SK-N-SH (cell line): ENCODE measurements at regions not wholly inside any gene's neighbourhood (a gene's known extent, or its start where the extent isn't known, plus 50 kb on each side); places are given as distances from the start of the nearest gene placed in this dataset.

Experiments
- EZH2phosphoT487 ChIP-seq: fragments of 200-600 bp; sonication (generic); IDR thresholded peaks from 2 replicates; pipeline ENCODE4 v1.6.1; 2017; ENCODE audit warnings: low read depth, mixed run types, mild to moderate bottlenecking, antibody characterized with exemption, moderate library complexity, borderline replicate concordance
- FOXJ3 ChIP-seq: sonication (generic); formaldehyde crosslinking; IDR thresholded peaks from 2 replicates; pipeline ENCODE4 v1.5.1; 2020; ENCODE audit warnings: mild to moderate bottlenecking, missing genetic modification reagents
- GABPA ChIP-seq: IDR thresholded peaks from 2 replicates; pipeline ENCODE4 v1.4.0; 2012; ENCODE audit warnings: low read depth, mild to moderate bottlenecking
- JUND ChIP-seq: IDR thresholded peaks from 2 replicates; pipeline ENCODE4 v1.4.0; 2012
- REST ChIP-seq: IDR thresholded peaks from 2 replicates; pipeline ENCODE4 v1.6.1; 2012; ENCODE audit warnings: mild to moderate bottlenecking, low read depth, low read length, moderate library complexity
- TAF1 ChIP-seq: IDR thresholded peaks from 2 replicates; pipeline ENCODE4 v1.6.1; 2012; ENCODE audit warnings: low read depth, mild to moderate bottlenecking, low read length, moderate library complexity, borderline replicate concordance
- USF2 ChIP-seq: fragments of 150-350 bp; IDR thresholded peaks from 2 replicates; pipeline ENCODE4 v1.6.1; 2017; ENCODE audit warnings: antibody characterized with exemption, low read length, low read depth, borderline replicate concordance
- TF ChIP-seq, protein P1 (sequence below): fragments of 200-600 bp; sonication (generic); IDR thresholded peaks from 2 replicates; pipeline ENCODE4 v1.6.1; 2017; ENCODE audit warnings: antibody characterized with exemption, mild to moderate bottlenecking, moderate library complexity
- TF ChIP-seq, protein P2 (sequence below): fragments of 150-350 bp; IDR thresholded peaks from 2 replicates; pipeline ENCODE4 v1.6.1; 2016; ENCODE audit warnings: mild to moderate bottlenecking, low read depth, low read length

- TF ChIP-seq, protein P1, sequence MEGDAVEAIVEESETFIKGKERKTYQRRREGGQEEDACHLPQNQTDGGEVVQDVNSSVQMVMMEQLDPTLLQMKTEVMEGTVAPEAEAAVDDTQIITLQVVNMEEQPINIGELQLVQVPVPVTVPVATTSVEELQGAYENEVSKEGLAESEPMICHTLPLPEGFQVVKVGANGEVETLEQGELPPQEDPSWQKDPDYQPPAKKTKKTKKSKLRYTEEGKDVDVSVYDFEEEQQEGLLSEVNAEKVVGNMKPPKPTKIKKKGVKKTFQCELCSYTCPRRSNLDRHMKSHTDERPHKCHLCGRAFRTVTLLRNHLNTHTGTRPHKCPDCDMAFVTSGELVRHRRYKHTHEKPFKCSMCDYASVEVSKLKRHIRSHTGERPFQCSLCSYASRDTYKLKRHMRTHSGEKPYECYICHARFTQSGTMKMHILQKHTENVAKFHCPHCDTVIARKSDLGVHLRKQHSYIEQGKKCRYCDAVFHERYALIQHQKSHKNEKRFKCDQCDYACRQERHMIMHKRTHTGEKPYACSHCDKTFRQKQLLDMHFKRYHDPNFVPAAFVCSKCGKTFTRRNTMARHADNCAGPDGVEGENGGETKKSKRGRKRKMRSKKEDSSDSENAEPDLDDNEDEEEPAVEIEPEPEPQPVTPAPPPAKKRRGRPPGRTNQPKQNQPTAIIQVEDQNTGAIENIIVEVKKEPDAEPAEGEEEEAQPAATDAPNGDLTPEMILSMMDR: no peak
- TF ChIP-seq TAF1: no peak
- no peak for TF ChIP-seq USF2
- no peak for TF ChIP-seq JUND
- TF ChIP-seq EZH2phosphoT487: no peak
- TF ChIP-seq FOXJ3: no peak
- TF ChIP-seq GABPA: no peak
- no peak for TF ChIP-seq REST
- TF ChIP-seq, protein P2, sequence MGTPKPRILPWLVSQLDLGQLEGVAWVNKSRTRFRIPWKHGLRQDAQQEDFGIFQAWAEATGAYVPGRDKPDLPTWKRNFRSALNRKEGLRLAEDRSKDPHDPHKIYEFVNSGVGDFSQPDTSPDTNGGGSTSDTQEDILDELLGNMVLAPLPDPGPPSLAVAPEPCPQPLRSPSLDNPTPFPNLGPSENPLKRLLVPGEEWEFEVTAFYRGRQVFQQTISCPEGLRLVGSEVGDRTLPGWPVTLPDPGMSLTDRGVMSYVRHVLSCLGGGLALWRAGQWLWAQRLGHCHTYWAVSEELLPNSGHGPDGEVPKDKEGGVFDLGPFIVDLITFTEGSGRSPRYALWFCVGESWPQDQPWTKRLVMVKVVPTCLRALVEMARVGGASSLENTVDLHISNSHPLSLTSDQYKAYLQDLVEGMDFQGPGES: no peak
Observed at GRCh38 chr6:156698239-156699016, 78.8 kb upstream of the ARID1B start.
